ENCODE measurements at regions not wholly inside any gene's neighbourhood (a gene's known extent, or its start where the extent isn't known, plus 50 kb on each side); places are given as distances from the start of the nearest gene placed in this dataset.

DNA sequence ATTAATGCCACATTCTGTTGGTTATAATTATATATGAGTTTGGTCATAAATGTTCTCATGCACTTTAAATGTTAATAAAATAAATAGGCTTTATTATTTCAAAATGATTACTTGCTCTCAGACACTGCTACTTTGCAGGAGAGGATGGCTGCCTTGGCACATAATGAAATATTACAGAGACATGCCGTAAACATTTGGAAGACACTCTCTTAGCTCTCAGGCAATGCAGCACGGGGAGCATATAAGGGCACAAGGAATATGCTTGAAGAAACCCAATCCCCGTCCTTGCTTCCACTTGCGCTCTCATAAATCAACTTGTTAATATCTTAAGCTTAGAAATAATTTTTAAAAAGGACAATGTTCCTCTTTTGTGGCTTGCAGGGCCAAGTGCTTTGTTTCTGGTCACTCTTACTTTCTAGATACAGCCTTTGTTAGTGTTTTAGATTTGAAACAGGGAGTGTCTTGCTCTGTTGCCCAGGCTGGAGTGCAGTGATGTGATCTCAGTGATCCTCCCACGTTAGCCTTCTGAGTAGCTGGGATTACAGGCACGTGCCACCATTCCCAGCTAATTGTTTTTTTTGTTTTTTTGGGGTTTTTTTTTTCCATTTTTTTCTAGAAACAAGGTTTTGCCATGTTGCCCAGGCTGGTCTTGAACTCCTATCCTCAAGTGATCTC lies 445.0 kb downstream of the SPRY1 start:
- no CpG with 5 or more reads among the region's 6 CpGs for WGBS, 2 donors (ENCODE audit: extremely low coverage in 2 of 2, insufficient read length in 2 of 2, insufficient replicate concordance in 1 of 2)
- no peak overlapping the region for H4K8ac ChIP-seq (ENCODE audit: low read depth, low read length)
- no peak overlapping the region for H2BK120ac ChIP-seq (ENCODE audit: low read depth, low read length)
- no peaks in the 10 kb centered on the region for H3K79me1 ChIP-seq (ENCODE audit: low read depth, low read length)
- H3K4ac ChIP-seq (ENCODE audit: low read length), result no peak overlapping the region
- no peak overlapping the region for H2AK5ac ChIP-seq (ENCODE audit: low read depth, low read length)
- H3K27ac ChIP-seq (replicated peaks; ENCODE audit: low read length), result no peak overlapping the region
- no peak for DNase-seq (ENCODE audit: low spot score)
- no peaks in the 10 kb centered on the region for H3K36me3 ChIP-seq (replicated peaks in 1 of 2; ENCODE audit: control insufficient read depth in 2 of 2, insufficient read depth in 2 of 2, low read length in 2 of 2)
- no peak overlapping the region for H3K14ac ChIP-seq (ENCODE audit: low read length)
- no peak overlapping the region for H3K4me2 ChIP-seq (ENCODE audit: insufficient read depth, low read length, poor library complexity, severe bottlenecking)
- no peak overlapping the region for H2BK12ac ChIP-seq (ENCODE audit: low read length)
- peaks cover 0 to 16% of the 10 kb centered on the region in 2 donors for H3K4me1 ChIP-seq (ENCODE audit: control insufficient read depth in 2 of 2, insufficient read depth in 1 of 2, low read depth in 1 of 2, low read length in 2 of 2)
- no peak overlapping the region for H2AFZ ChIP-seq (ENCODE audit: low read length)
- no peak overlapping the region for H2BK15ac ChIP-seq (ENCODE audit: low read length)
- H4K91ac ChIP-seq (ENCODE audit: low read depth, low read length, poor library complexity), result no peak overlapping the region
- no peak overlapping the region for H3K18ac ChIP-seq (ENCODE audit: low read length)
- no peaks in the 10 kb centered on the region for H3K27me3 ChIP-seq (ENCODE audit: control insufficient read depth in 3 of 3, insufficient read depth in 3 of 3, low read depth in 1 of 3, low read length in 3 of 3)
- no peak overlapping the region for H2BK5ac ChIP-seq (ENCODE audit: low read length)
- no peak overlapping the region for H3K23ac ChIP-seq (ENCODE audit: low read depth, low read length, poor library complexity)
- H3K9ac ChIP-seq (ENCODE audit: low read depth, low read length, poor library complexity), result no peak overlapping the region
- no peak overlapping the region for H3K4me3 ChIP-seq (ENCODE audit: low read length in 2 of 2)
- peaks cover 4 to 22% of the 10 kb centered on the region in 2 donors for H3K9me3 ChIP-seq (replicated peaks in 1 of 2; ENCODE audit: control insufficient read depth in 2 of 2, insufficient read depth in 1 of 2, low read depth in 1 of 2, low read length in 2 of 2)

- no peak overlapping the region for H3K4me3 ChIP-seq (ENCODE audit: low read length in 2 of 2)
- H3K27ac ChIP-seq (replicated peaks; ENCODE audit: low read length), result no peak overlapping the region
- H3K27me3 ChIP-seq (ENCODE audit: control insufficient read depth in 3 of 3, insufficient read depth in 3 of 3, low read depth in 1 of 3, low read length in 3 of 3), result no peaks in the 10 kb centered on the region
- H2BK15ac ChIP-seq (ENCODE audit: low read length), result no peak overlapping the region
- no peak overlapping the region for H2BK5ac ChIP-seq (ENCODE audit: low read length)
- H3K79me1 ChIP-seq (ENCODE audit: low read depth, low read length), result no peaks in the 10 kb centered on the region
- no peak overlapping the region for H3K14ac ChIP-seq (ENCODE audit: low read length)
- no CpG with 5 or more reads among the region's 1 CpG for WGBS, 2 donors (ENCODE audit: extremely low coverage in 2 of 2, insufficient read length in 2 of 2, insufficient replicate concordance in 1 of 2)
- H3K4me2 ChIP-seq (ENCODE audit: insufficient read depth, low read length, poor library complexity, severe bottlenecking), result no peak overlapping the region
- H4K91ac ChIP-seq (ENCODE audit: low read depth, low read length, poor library complexity), result no peak overlapping the region
- no peak overlapping the region for H3K18ac ChIP-seq (ENCODE audit: low read length)
- H3K23ac ChIP-seq (ENCODE audit: low read depth, low read length, poor library complexity), result no peak overlapping the region
- no peak overlapping the region for H2BK12ac ChIP-seq (ENCODE audit: low read length)
- no peak overlapping the region for H2BK120ac ChIP-seq (ENCODE audit: low read depth, low read length)
- no peak overlapping the region for H2AFZ ChIP-seq (ENCODE audit: low read length)
- no peak overlapping the region for H3K9ac ChIP-seq (ENCODE audit: low read depth, low read length, poor library complexity)
- H3K4ac ChIP-seq (ENCODE audit: low read length), result no peak overlapping the region
- no peak overlapping the region for H4K8ac ChIP-seq (ENCODE audit: low read depth, low read length)
- no peak for DNase-seq (ENCODE audit: low spot score)
- no peaks in the 10 kb centered on the region for H3K36me3 ChIP-seq (replicated peaks in 1 of 2; ENCODE audit: control insufficient read depth in 2 of 2, insufficient read depth in 2 of 2, low read length in 2 of 2)
- peaks cover 4 to 25% of the 10 kb centered on the region in 2 donors for H3K9me3 ChIP-seq (replicated peaks in 1 of 2; ENCODE audit: control insufficient read depth in 2 of 2, insufficient read depth in 1 of 2, low read depth in 1 of 2, low read length in 2 of 2)
- H3K4me1 ChIP-seq (ENCODE audit: control insufficient read depth in 2 of 2, insufficient read depth in 1 of 2, low read depth in 1 of 2, low read length in 2 of 2), result peaks cover 0 to 13% of the 10 kb centered on the region in 2 donors
- no peak overlapping the region for H2AK5ac ChIP-seq (ENCODE audit: low read depth, low read length)
Observed at GRCh38 chr4:123843137-123843536, 446.5 kb downstream of the SPRY1 start.

DNA sequence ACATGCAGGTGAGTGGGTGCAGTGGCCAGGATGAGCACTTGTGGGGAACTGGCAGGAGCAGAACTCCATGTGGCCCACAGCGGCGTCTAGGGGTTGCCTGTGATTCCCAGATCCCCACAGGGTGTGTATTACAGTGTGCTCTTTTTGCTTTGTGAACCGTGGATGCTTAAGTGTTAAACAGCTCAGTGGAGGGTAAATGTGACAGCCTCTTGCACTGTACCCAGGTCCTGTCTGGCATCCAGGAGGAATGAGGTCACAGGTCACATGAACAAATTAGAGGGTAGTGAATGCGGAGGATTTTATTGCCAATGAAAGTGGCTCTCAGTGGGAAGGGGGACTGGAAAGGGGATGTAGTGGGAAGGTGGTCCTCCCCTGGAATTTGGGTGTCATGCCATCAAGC lies 447.8 kb downstream of the SPRY1 start:
- no peak for DNase-seq (ENCODE audit: low spot score)
- WGBS, 2 donors (ENCODE audit: extremely low coverage in 2 of 2, insufficient read length in 2 of 2, insufficient replicate concordance in 1 of 2), result no CpG with 5 or more reads among the region's 4 CpGs
- no peak overlapping the region for H3K23ac ChIP-seq (ENCODE audit: low read depth, low read length, poor library complexity)

GRCh38 chr4:123846092-123846491 lies 449.5 kb downstream of the SPRY1 start:
- no peak overlapping the region for H3K9ac ChIP-seq (ENCODE audit: low read depth, low read length, poor library complexity)
- no peaks in the 10 kb centered on the region for H3K27me3 ChIP-seq (ENCODE audit: control insufficient read depth in 3 of 3, insufficient read depth in 3 of 3, low read depth in 1 of 3, low read length in 3 of 3)
- H3K79me1 ChIP-seq (ENCODE audit: low read depth, low read length), result no peaks in the 10 kb centered on the region
- H3K4me2 ChIP-seq (ENCODE audit: insufficient read depth, low read length, poor library complexity, severe bottlenecking), result no peak overlapping the region
- no peak overlapping the region for H2BK12ac ChIP-seq (ENCODE audit: low read length)
- H3K4me1 ChIP-seq (ENCODE audit: control insufficient read depth in 2 of 2, insufficient read depth in 1 of 2, low read depth in 1 of 2, low read length in 2 of 2), result no peaks in the 10 kb centered on the region
- no peak overlapping the region for H3K4ac ChIP-seq (ENCODE audit: low read length)
- H4K91ac ChIP-seq (ENCODE audit: low read depth, low read length, poor library complexity), result no peak overlapping the region
- H4K8ac ChIP-seq (ENCODE audit: low read depth, low read length), result no peak overlapping the region
- H3K23ac ChIP-seq (ENCODE audit: low read depth, low read length, poor library complexity), result no peak overlapping the region
- H3K14ac ChIP-seq (ENCODE audit: low read length), result no peak overlapping the region
- H2BK15ac ChIP-seq (ENCODE audit: low read length), result no peak overlapping the region
- H3K27ac ChIP-seq (replicated peaks; ENCODE audit: low read length), result no peak overlapping the region
- H3K36me3 ChIP-seq (replicated peaks in 1 of 2; ENCODE audit: control insufficient read depth in 2 of 2, insufficient read depth in 2 of 2, low read length in 2 of 2), result no peaks in the 10 kb centered on the region
- no peak overlapping the region for H3K4me3 ChIP-seq (ENCODE audit: low read length in 2 of 2)
- no peak overlapping the region for H2BK5ac ChIP-seq (ENCODE audit: low read length)
- no peak for DNase-seq (ENCODE audit: low spot score)
- H2AFZ ChIP-seq (ENCODE audit: low read length), result no peak overlapping the region
- H2BK120ac ChIP-seq (ENCODE audit: low read depth, low read length), result no peak overlapping the region
- H2AK5ac ChIP-seq (ENCODE audit: low read depth, low read length), result no peak overlapping the region
- H3K9me3 ChIP-seq (replicated peaks in 1 of 2; ENCODE audit: control insufficient read depth in 2 of 2, insufficient read depth in 1 of 2, low read depth in 1 of 2, low read length in 2 of 2), result peaks cover 4 to 26% of the 10 kb centered on the region in 2 donors
- H3K18ac ChIP-seq (ENCODE audit: low read length), result no peak overlapping the region

More for the DNA sequence above, 447.8 kb downstream of the SPRY1 start:
- Histone ChIP-seq H3K79me1 (ENCODE audit: low read depth, low read length) (no peaks in the 10 kb centered on the region), H3K9ac (ENCODE audit: low read depth, low read length, poor library complexity) (no peak overlapping the region), H2BK15ac (ENCODE audit: low read length) (no peak overlapping the region), H4K8ac (ENCODE audit: low read depth, low read length) (no peak overlapping the region), H3K18ac (ENCODE audit: low read length) (no peak overlapping the region), H3K4ac (ENCODE audit: low read length) (no peak overlapping the region), H2AK5ac (ENCODE audit: low read depth, low read length) (no peak overlapping the region), H3K9me3 (replicated peaks in 1 of 2; ENCODE audit: control insufficient read depth in 2 of 2, insufficient read depth in 1 of 2, low read depth in 1 of 2, low read length in 2 of 2) (peaks cover 4 to 25% of the 10 kb centered on the region in 2 donors), H4K91ac (ENCODE audit: low read depth, low read length, poor library complexity) (no peak overlapping the region), H2AFZ (ENCODE audit: low read length) (no peak overlapping the region), H3K14ac (ENCODE audit: low read length) (no peak overlapping the region), H3K27me3 (ENCODE audit: control insufficient read depth in 3 of 3, insufficient read depth in 3 of 3, low read depth in 1 of 3, low read length in 3 of 3) (no peaks in the 10 kb centered on the region), H2BK5ac (ENCODE audit: low read length) (no peak overlapping the region), H3K4me2 (ENCODE audit: insufficient read depth, low read length, poor library complexity, severe bottlenecking) (no peak overlapping the region), H3K27ac (replicated peaks; ENCODE audit: low read length) (no peak overlapping the region), H2BK120ac (ENCODE audit: low read depth, low read length) (no peak overlapping the region), H3K4me1 (ENCODE audit: control insufficient read depth in 2 of 2, insufficient read depth in 1 of 2, low read depth in 1 of 2, low read length in 2 of 2) (peaks cover 0 to 3% of the 10 kb centered on the region in 2 donors), H3K36me3 (replicated peaks in 1 of 2; ENCODE audit: control insufficient read depth in 2 of 2, insufficient read depth in 2 of 2, low read length in 2 of 2) (no peaks in the 10 kb centered on the region), H2BK12ac (ENCODE audit: low read length) (no peak overlapping the region), H3K4me3 (ENCODE audit: low read length in 2 of 2) (no peak overlapping the region)
